GM12878 (cell line): ENCODE measurements at regions not wholly inside any gene's neighbourhood (a gene's known extent, or its start where the extent isn't known, plus 50 kb on each side); places are given as distances from the start of the nearest gene placed in this dataset.

Source experiments
- ATF2 ChIP-seq: IDR thresholded peaks from 2 replicates; pipeline ENCODE4 v1.6.1; 2012; ENCODE audit warnings: low read length, inconsistent platforms
- E2F4 ChIP-seq: IDR thresholded peaks from 2 replicates; pipeline ENCODE4 v1.6.1; 2012; ENCODE audit warnings: low read depth, low read length, improper control_type of control experiment
- FOXM1 ChIP-seq: IDR thresholded peaks from 2 replicates; pipeline ENCODE4 v1.6.1; 2012; ENCODE audit warnings: low read depth, mild to moderate bottlenecking, inconsistent platforms, low read length, moderate library complexity
- HDAC6 ChIP-seq: fragments of 200-600 bp; sonication (generic); IDR thresholded peaks from one replicate; pipeline ENCODE4 v1.8.0; 2017; ENCODE audit warnings: antibody characterized with exemption; ENCODE audit not compliant: unreplicated experiment
- KDM1A ChIP-seq: fragments of 200-600 bp; sonication (generic); IDR thresholded peaks from 2 replicates; pipeline ENCODE4 v1.6.1; 2016; ENCODE audit warnings: borderline replicate concordance
- POLR2A ChIP-seq: IDR thresholded peaks from 2 replicates; pipeline ENCODE4 v1.6.1; 2011; ENCODE audit warnings: low read depth, mild to moderate bottlenecking, low read length
- TCF12 ChIP-seq: IDR thresholded peaks from 2 replicates; pipeline ENCODE4 v1.6.1; 2011; ENCODE audit warnings: low read depth, mild to moderate bottlenecking, low read length
- YY1 ChIP-seq: IDR thresholded peaks from 2 replicates; pipeline ENCODE4 v1.6.1; 2011; ENCODE audit warnings: low read depth, mild to moderate bottlenecking, low read length
- TF ChIP-seq, protein P1 (sequence below): fragments of 450-650 bp; IDR thresholded peaks from 2 replicates; pipeline ENCODE4 v1.6.1; 2017; ENCODE audit warnings: mild to moderate bottlenecking
- TF ChIP-seq, protein P2 (sequence below), 3 experiments: IDR thresholded peaks in 2 of 3; conservative IDR thresholded peaks in 1 of 3; 2 replicates each; pipeline ENCODE4 v1.5.1; 2011; ENCODE audit warnings: low read depth in 3 of 3, low read length in 3 of 3, mild to moderate bottlenecking in 3 of 3, control low read depth in 2 of 3, moderate library complexity in 2 of 3, inconsistent platforms in 1 of 3, mixed read lengths in 1 of 3; ENCODE audit not compliant: control insufficient read depth in 2 of 3, insufficient read depth in 1 of 3; ENCODE audit errors: extremely low read depth in 1 of 3

GRCh38 chr12:19681007-19681406 lies 241.7 kb downstream of the AEBP2 start:
- TF ChIP-seq KDM1A (no peak), ATF2 (no peak), FOXM1 (no peak), YY1 (no peak), HDAC6 (no peak), TCF12 (no peak), POLR2A (no peak), E2F4 (no peak)
- TF ChIP-seq, protein P1, sequence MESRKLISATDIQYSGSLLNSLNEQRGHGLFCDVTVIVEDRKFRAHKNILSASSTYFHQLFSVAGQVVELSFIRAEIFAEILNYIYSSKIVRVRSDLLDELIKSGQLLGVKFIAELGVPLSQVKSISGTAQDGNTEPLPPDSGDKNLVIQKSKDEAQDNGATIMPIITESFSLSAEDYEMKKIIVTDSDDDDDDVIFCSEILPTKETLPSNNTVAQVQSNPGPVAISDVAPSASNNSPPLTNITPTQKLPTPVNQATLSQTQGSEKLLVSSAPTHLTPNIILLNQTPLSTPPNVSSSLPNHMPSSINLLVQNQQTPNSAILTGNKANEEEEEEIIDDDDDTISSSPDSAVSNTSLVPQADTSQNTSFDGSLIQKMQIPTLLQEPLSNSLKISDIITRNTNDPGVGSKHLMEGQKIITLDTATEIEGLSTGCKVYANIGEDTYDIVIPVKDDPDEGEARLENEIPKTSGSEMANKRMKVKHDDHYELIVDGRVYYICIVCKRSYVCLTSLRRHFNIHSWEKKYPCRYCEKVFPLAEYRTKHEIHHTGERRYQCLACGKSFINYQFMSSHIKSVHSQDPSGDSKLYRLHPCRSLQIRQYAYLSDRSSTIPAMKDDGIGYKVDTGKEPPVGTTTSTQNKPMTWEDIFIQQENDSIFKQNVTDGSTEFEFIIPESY = no peak
- TF ChIP-seq, protein P2, sequence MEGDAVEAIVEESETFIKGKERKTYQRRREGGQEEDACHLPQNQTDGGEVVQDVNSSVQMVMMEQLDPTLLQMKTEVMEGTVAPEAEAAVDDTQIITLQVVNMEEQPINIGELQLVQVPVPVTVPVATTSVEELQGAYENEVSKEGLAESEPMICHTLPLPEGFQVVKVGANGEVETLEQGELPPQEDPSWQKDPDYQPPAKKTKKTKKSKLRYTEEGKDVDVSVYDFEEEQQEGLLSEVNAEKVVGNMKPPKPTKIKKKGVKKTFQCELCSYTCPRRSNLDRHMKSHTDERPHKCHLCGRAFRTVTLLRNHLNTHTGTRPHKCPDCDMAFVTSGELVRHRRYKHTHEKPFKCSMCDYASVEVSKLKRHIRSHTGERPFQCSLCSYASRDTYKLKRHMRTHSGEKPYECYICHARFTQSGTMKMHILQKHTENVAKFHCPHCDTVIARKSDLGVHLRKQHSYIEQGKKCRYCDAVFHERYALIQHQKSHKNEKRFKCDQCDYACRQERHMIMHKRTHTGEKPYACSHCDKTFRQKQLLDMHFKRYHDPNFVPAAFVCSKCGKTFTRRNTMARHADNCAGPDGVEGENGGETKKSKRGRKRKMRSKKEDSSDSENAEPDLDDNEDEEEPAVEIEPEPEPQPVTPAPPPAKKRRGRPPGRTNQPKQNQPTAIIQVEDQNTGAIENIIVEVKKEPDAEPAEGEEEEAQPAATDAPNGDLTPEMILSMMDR (IDR thresholded peaks at IDR 0.05 in 2 of 3, conservative IDR thresholded peaks at IDR 0.05 in 1 of 3; ENCODE audit: control insufficient read depth in 2 of 3, extremely low read depth in 1 of 3, insufficient read depth in 1 of 3, low read depth in 3 of 3, low read length in 3 of 3) = no peak
